Lower leg skin (tissue), 3 donors: ENCODE measurements at regions not wholly inside any gene's neighbourhood (a gene's known extent, or its start where the extent isn't known, plus 50 kb on each side); places are given as distances from the start of the nearest gene placed in this dataset.

Experiments
- CTCF ChIP-seq, 3 donors: fragments of 450-650 bp; IDR thresholded peaks; one replicate each; pipeline ENCODE4 v1.5.1; 2016; ENCODE audit warnings: antibody characterized with exemption in 3 of 3, mild to moderate bottlenecking in 3 of 3, moderate library complexity in 2 of 3
- POLR2A ChIP-seq, 2 donors: fragments of 450-650 bp; IDR thresholded peaks; one replicate each; pipeline ENCODE4 v1.6.1; 2016 to 2017; ENCODE audit warnings: antibody characterized with exemption in 2 of 2, mild to moderate bottlenecking in 1 of 2, moderate library complexity in 1 of 2

- no peak for TF ChIP-seq CTCF (IDR thresholded peaks at IDR 0.05)
- TF ChIP-seq POLR2A (IDR thresholded peaks at IDR 0.05), result no peak
Measured at GRCh38 chr14:97331058-97331457, 533.9 kb downstream of the VRK1 start.
